Neuronal stem cell (in vitro differentiated cells): ENCODE measurements at regions not wholly inside any gene's neighbourhood (a gene's known extent, or its start where the extent isn't known, plus 50 kb on each side); places are given as distances from the start of the nearest gene placed in this dataset.

Experiments used
- DNase-seq: peaks from one replicate; pipeline ENCODE4 v3.0.0-alpha.2; 2013; ENCODE audit warnings: low spot score
- H2AFZ ChIP-seq: one replicate; pipeline ENCODE4 v1.6.1; 2013; ENCODE audit warnings: mild to moderate bottlenecking, low read length, inconsistent platforms
- H2AK5ac ChIP-seq: 2 replicates; pipeline ENCODE4 v1.6.1; 2013; ENCODE audit warnings: low read depth, mild to moderate bottlenecking, inconsistent platforms, low read length, moderate library complexity, mixed read lengths
- H2BK120ac ChIP-seq: 2 replicates; pipeline ENCODE4 v1.6.1; 2013; ENCODE audit warnings: low read depth, mild to moderate bottlenecking, inconsistent platforms, low read length, moderate library complexity, mixed read lengths
- H2BK12ac ChIP-seq: one replicate; pipeline ENCODE4 v1.6.1; 2013; ENCODE audit warnings: low read length, inconsistent platforms
- H2BK15ac ChIP-seq: 2 replicates; pipeline ENCODE4 v1.6.1; 2013; ENCODE audit warnings: mild to moderate bottlenecking, low read length, inconsistent platforms, mixed read lengths
- H2BK5ac ChIP-seq: one replicate; pipeline ENCODE4 v1.6.1; 2013; ENCODE audit warnings: inconsistent platforms, mild to moderate bottlenecking, low read length, moderate library complexity
- H3K14ac ChIP-seq: one replicate; pipeline ENCODE4 v1.6.1; 2013; ENCODE audit warnings: low read length, inconsistent platforms
- H3K18ac ChIP-seq: 2 replicates; pipeline ENCODE4 v1.6.1; 2013; ENCODE audit warnings: low read length, inconsistent platforms
- H3K23ac ChIP-seq: 2 replicates; pipeline ENCODE4 v1.6.1; 2013; ENCODE audit warnings: low read depth, mild to moderate bottlenecking, mixed read lengths, low read length, inconsistent platforms; ENCODE audit not compliant: poor library complexity
- H3K27ac ChIP-seq: replicated peaks from 3 replicates; pipeline ENCODE4 v1.5.1; 2013; ENCODE audit warnings: low read length, inconsistent platforms
- H3K27me3 ChIP-seq, 3 experiments: 2 replicates each; pipeline ENCODE4 v1.6.1; 2013; ENCODE audit warnings: low read length in 3 of 3, mild to moderate bottlenecking in 2 of 3, inconsistent platforms in 1 of 3, low read depth in 1 of 3, mixed read lengths in 1 of 3, moderate library complexity in 1 of 3; ENCODE audit not compliant: control insufficient read depth in 3 of 3, insufficient read depth in 3 of 3
- H3K36me3 ChIP-seq, 2 donors: replicated peaks in 1 of 2; 2 replicates each; pipeline ENCODE4 v1.6.1; 2013; ENCODE audit warnings: low read length in 2 of 2; ENCODE audit not compliant: control insufficient read depth in 2 of 2, insufficient read depth in 2 of 2
- H3K4ac ChIP-seq: 2 replicates; pipeline ENCODE4 v1.6.1; 2013; ENCODE audit warnings: inconsistent platforms, mild to moderate bottlenecking, low read length, moderate library complexity
- H3K4me1 ChIP-seq, 2 donors: 1 replicate in 1 of 2; 2 replicates in 1 of 2; pipeline ENCODE4 v1.6.1; 2013; ENCODE audit warnings: low read length in 2 of 2, low read depth in 1 of 2; ENCODE audit not compliant: control insufficient read depth in 2 of 2, insufficient read depth in 1 of 2
- H3K4me2 ChIP-seq: one replicate; pipeline ENCODE4 v1.6.1; 2013; ENCODE audit warnings: mild to moderate bottlenecking, low read length, inconsistent platforms; ENCODE audit not compliant: insufficient read depth, poor library complexity, severe bottlenecking
- H3K4me3 ChIP-seq, 2 donors: 2 replicates each; pipeline ENCODE4 v1.5.1; 2013; ENCODE audit warnings: low read length in 2 of 2, mild to moderate bottlenecking in 2 of 2, inconsistent platforms in 1 of 2, moderate library complexity in 1 of 2
- H3K79me1 ChIP-seq: one replicate; pipeline ENCODE4 v1.6.1; 2013; ENCODE audit warnings: low read depth, mild to moderate bottlenecking, inconsistent platforms, low read length, moderate library complexity
- H3K9ac ChIP-seq: one replicate; pipeline ENCODE4 v1.6.1; 2013; ENCODE audit warnings: mild to moderate bottlenecking, low read depth, low read length, inconsistent platforms; ENCODE audit not compliant: poor library complexity
- H3K9me3 ChIP-seq, 2 donors: replicated peaks in 1 of 2; 2 replicates each; pipeline versions ENCODE3 to v1.6.1; 2013; ENCODE audit warnings: low read length in 2 of 2, mild to moderate bottlenecking in 2 of 2, inconsistent platforms in 1 of 2, low read depth in 1 of 2, mixed read lengths in 1 of 2, moderate library complexity in 1 of 2; ENCODE audit not compliant: control insufficient read depth in 2 of 2, insufficient read depth in 1 of 2
- H4K8ac ChIP-seq: one replicate; pipeline ENCODE4 v1.6.1; 2013; ENCODE audit warnings: low read depth, mild to moderate bottlenecking, inconsistent platforms, low read length, moderate library complexity
- H4K91ac ChIP-seq: one replicate; pipeline ENCODE4 v1.6.1; 2013; ENCODE audit warnings: low read length, low read depth, mild to moderate bottlenecking, inconsistent platforms; ENCODE audit not compliant: poor library complexity
- WGBS, 2 donors: extraction: QIAGEN DNeasy Blood & Tissue Kit; methylation state at CpG; one replicate each; pipeline ENCODE4 v1.1.7; 2013; ENCODE audit warnings: missing lambda C conversion rate in 2 of 2, mixed read lengths in 1 of 2; ENCODE audit not compliant: insufficient read length in 2 of 2, insufficient replicate concordance in 1 of 2; ENCODE audit errors: extremely low coverage in 2 of 2; 5-methylcytosine and 5-hydroxymethylcytosine counted together

DNA sequence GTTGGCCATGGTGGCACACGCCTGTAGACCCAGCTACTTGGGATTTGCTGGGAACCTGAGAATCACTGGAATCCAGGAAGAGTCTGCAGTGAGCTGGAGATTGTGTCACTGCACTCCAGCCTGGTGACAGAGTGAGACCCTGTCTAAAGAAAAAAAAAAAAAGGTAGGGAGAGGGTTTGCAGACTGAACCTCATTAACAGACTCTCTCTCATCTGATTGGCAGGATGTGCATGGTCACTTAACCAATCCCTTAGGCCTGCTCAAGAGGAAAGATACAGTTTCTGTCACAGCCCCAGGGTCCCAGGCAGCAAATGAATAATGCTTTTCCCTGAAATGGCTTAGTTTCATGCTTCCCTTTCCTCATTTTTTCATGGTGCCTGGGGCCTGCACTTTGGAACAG lies 160.5 kb upstream of the KCNJ16 start:
- Histone ChIP-seq H3K4ac (no peak overlapping the region), H3K4me1 (peaks cover 0 to 7% of the 10 kb centered on the region in 2 donors), H2BK12ac (no peak overlapping the region), H3K4me3 (no peak overlapping the region), H3K14ac (no peak overlapping the region), H2BK5ac (no peak overlapping the region), H2BK120ac (no peak overlapping the region), H3K27me3 (no peaks in the 10 kb centered on the region), H2BK15ac (no peak overlapping the region), H2AFZ (peak overlapping the region; percentile 31), H3K36me3 (no peaks in the 10 kb centered on the region), H4K8ac (no peak overlapping the region), H3K9me3 (peaks cover 0 to 5% of the 10 kb centered on the region in 2 donors), H3K23ac (no peak overlapping the region), H3K79me1 (no peaks in the 10 kb centered on the region), H3K27ac (no peak overlapping the region), H3K4me2 (no peak overlapping the region), H3K18ac (no peak overlapping the region), H2AK5ac (no peak overlapping the region), H4K91ac (no peak overlapping the region), H3K9ac (no peak overlapping the region)
- WGBS, 2 donors: no CpG with 5 or more reads among the region's 1 CpG
- no peak for DNase-seq

GRCh38 chr17:69916761-69917160 lies 158.3 kb upstream of the KCNJ16 start:
- H4K91ac ChIP-seq: no peak overlapping the region
- H3K27ac ChIP-seq: no peak overlapping the region
- H2BK120ac ChIP-seq: no peak overlapping the region
- H3K9me3 ChIP-seq: peaks cover 0 to 3% of the 10 kb centered on the region in 2 donors
- H4K8ac ChIP-seq: no peak overlapping the region
- H2BK15ac ChIP-seq: no peak overlapping the region
- no peaks in the 10 kb centered on the region for H3K27me3 ChIP-seq
- no peak overlapping the region for H3K4me3 ChIP-seq
- no peak overlapping the region for H2AK5ac ChIP-seq
- H2AFZ ChIP-seq: no peak overlapping the region
- no peak overlapping the region for H3K9ac ChIP-seq
- WGBS, 2 donors: no CpG with 5 or more reads among the region's 2 CpGs
- H3K4me1 ChIP-seq: peaks cover 5 to 7% of the 10 kb centered on the region in 2 donors
- H3K4ac ChIP-seq: no peak overlapping the region
- H3K79me1 ChIP-seq: no peaks in the 10 kb centered on the region
- H3K14ac ChIP-seq: no peak overlapping the region
- no peak overlapping the region for H3K23ac ChIP-seq
- DNase-seq: no peak
- no peak overlapping the region for H2BK5ac ChIP-seq
- no peaks in the 10 kb centered on the region for H3K36me3 ChIP-seq
- no peak overlapping the region for H2BK12ac ChIP-seq
- H3K18ac ChIP-seq: no peak overlapping the region
- H3K4me2 ChIP-seq: no peak overlapping the region

DNA sequence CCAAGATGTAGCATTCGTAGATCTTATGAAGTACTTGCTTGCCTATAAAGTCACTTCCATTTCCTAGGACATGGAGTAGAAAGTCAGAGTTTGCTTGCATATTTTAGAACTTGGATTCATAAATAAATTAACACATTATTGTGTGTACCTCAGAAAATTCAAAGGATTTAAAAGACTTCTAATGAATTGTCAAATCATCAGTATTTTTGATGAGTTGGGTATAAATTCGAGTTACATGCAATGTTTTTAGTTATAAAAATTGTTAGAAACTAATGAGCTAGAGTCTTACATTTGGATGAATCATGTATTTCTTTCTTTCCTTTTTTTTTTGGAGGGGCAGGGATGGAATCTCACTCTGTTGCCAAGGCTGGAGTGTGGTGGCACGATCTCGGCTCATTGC lies 156.9 kb upstream of the KCNJ16 start:
- no peak overlapping the region for H3K23ac ChIP-seq
- H3K4ac ChIP-seq: no peak overlapping the region
- no peak overlapping the region for H4K91ac ChIP-seq
- WGBS, 2 donors: no CpG with 5 or more reads among the region's 4 CpGs
- no peaks in the 10 kb centered on the region for H3K27me3 ChIP-seq
- no peak overlapping the region for H2BK15ac ChIP-seq
- no peak overlapping the region for H3K4me3 ChIP-seq
- H4K8ac ChIP-seq: no peak overlapping the region
- DNase-seq: no peak
- H2BK120ac ChIP-seq: no peak overlapping the region
- no peak overlapping the region for H2AFZ ChIP-seq
- peaks cover 0 to 3% of the 10 kb centered on the region in 2 donors for H3K9me3 ChIP-seq
- H3K9ac ChIP-seq: no peak overlapping the region
- no peak overlapping the region for H3K27ac ChIP-seq
- peaks cover 5 to 7% of the 10 kb centered on the region in 2 donors for H3K4me1 ChIP-seq
- no peak overlapping the region for H2BK12ac ChIP-seq
- no peaks in the 10 kb centered on the region for H3K79me1 ChIP-seq
- no peak overlapping the region for H2BK5ac ChIP-seq
- H3K4me2 ChIP-seq: no peak overlapping the region
- no peak overlapping the region for H3K14ac ChIP-seq
- no peak overlapping the region for H2AK5ac ChIP-seq
- H3K18ac ChIP-seq: no peak overlapping the region
- no peaks in the 10 kb centered on the region for H3K36me3 ChIP-seq

GRCh38 chr17:69919789-69920188 lies 155.2 kb upstream of the KCNJ16 start:
- Histone ChIP-seq H3K79me1 (no peaks in the 10 kb centered on the region), H3K9ac (no peak overlapping the region), H3K27ac (no peak overlapping the region), H4K91ac (no peak overlapping the region), H2BK120ac (no peak overlapping the region), H3K4me2 (no peak overlapping the region), H3K27me3 (no peaks in the 10 kb centered on the region), H3K36me3 (no peaks in the 10 kb centered on the region), H2BK5ac (no peak overlapping the region), H3K4me3 (no peak overlapping the region), H3K14ac (no peak overlapping the region), H3K4ac (no peak overlapping the region), H3K23ac (no peak overlapping the region), H2AK5ac (no peak overlapping the region), H4K8ac (no peak overlapping the region), H2BK15ac (no peak overlapping the region), H2AFZ (no peak overlapping the region), H3K18ac (no peak overlapping the region), H2BK12ac (no peak overlapping the region), H3K9me3 (peaks cover 0 to 3% of the 10 kb centered on the region in 2 donors), H3K4me1 (peaks cover 3 to 5% of the 10 kb centered on the region in 2 donors)
- WGBS, 2 donors: no CpG with 5 or more reads among the region's 2 CpGs
- no peak for DNase-seq
